CD14-positive monocyte (primary cell): ENCODE measurements at regions not wholly inside any gene's neighbourhood (a gene's known extent, or its start where the extent isn't known, plus 50 kb on each side); places are given as distances from the start of the nearest gene placed in this dataset.

Experiments
- DNase-seq, 3 donors: peaks; one replicate each; pipeline ENCODE4 v3.0.0-alpha.2; 2011 to 2022
- H2AFZ ChIP-seq: 2 replicates; pipeline ENCODE4 v1.6.0; 2012; ENCODE audit warnings: mild to moderate bottlenecking, low read depth, low read length, inconsistent platforms; ENCODE audit not compliant: insufficient read depth, poor library complexity, severe bottlenecking
- H3K27ac ChIP-seq, 2 donors: 1 replicate in 1 of 2; 2 replicates in 1 of 2; pipeline ENCODE4 v1.5.1; 2012 to 2013; ENCODE audit warnings: low read length in 2 of 2, control low read depth in 1 of 2, inconsistent platforms in 1 of 2, low read depth in 1 of 2, mild to moderate bottlenecking in 1 of 2
- H3K27me3 ChIP-seq, 2 donors: one replicate each; pipeline versions ENCODE4 v1.6.0 to v1.6.1; 2011 to 2013; ENCODE audit warnings: low read length in 2 of 2; ENCODE audit not compliant: control insufficient read depth in 2 of 2, insufficient read depth in 2 of 2
- H3K36me3 ChIP-seq, 2 donors: replicated peaks in 1 of 2; 1 replicate in 1 of 2; 2 replicates in 1 of 2; pipeline versions ENCODE4 v1.5.1 to v1.6.1; 2012 to 2013; ENCODE audit warnings: low read length in 2 of 2, control low read depth in 1 of 2, inconsistent platforms in 1 of 2, mild to moderate bottlenecking in 1 of 2; ENCODE audit not compliant: insufficient read depth in 2 of 2, control insufficient read depth in 1 of 2
- H3K4me1 ChIP-seq, 2 donors: 1 replicate in 1 of 2; 2 replicates in 1 of 2; pipeline versions ENCODE4 v1.5.1 to v1.6.1; 2012 to 2013; ENCODE audit warnings: low read length in 2 of 2, control low read depth in 1 of 2, inconsistent platforms in 1 of 2, mild to moderate bottlenecking in 1 of 2, moderate library complexity in 1 of 2; ENCODE audit not compliant: insufficient read depth in 2 of 2, control insufficient read depth in 1 of 2
- H3K4me2 ChIP-seq: replicated peaks from 2 replicates; pipeline ENCODE3; 2012; ENCODE audit warnings: low read length, moderate library complexity, mild to moderate bottlenecking; ENCODE audit not compliant: poor library complexity, severe bottlenecking; ENCODE audit errors: extremely low read depth
- H3K4me3 ChIP-seq, 3 experiments: fragments of 200-600 bp in 1 of 3; sonication (generic) in 1 of 3; replicated peaks in 1 of 3; 1 replicate in 2 of 3; 2 replicates in 1 of 3; pipeline ENCODE4 v1.5.1; 2011 to 2013; ENCODE audit warnings: low read length in 3 of 3, mild to moderate bottlenecking in 3 of 3, control low read depth in 2 of 3, low read depth in 2 of 3, inconsistent platforms in 1 of 3, moderate library complexity in 1 of 3
- H3K79me2 ChIP-seq: 2 replicates; pipeline ENCODE4 v1.6.0; 2012; ENCODE audit warnings: mild to moderate bottlenecking, control low read depth, inconsistent platforms, low read length, moderate library complexity; ENCODE audit not compliant: insufficient read depth
- H3K9ac ChIP-seq: 2 replicates; pipeline ENCODE4 v1.6.0; 2017; ENCODE audit warnings: low read length, mild to moderate bottlenecking; ENCODE audit not compliant: insufficient read depth, poor library complexity, severe bottlenecking
- H3K9me3 ChIP-seq, 2 donors: replicated peaks in 1 of 2; 1 replicate in 1 of 2; 2 replicates in 1 of 2; pipeline versions ENCODE4 v1.5.1 to v1.6.1; 2012 to 2013; ENCODE audit warnings: low read length in 2 of 2, control low read depth in 1 of 2; ENCODE audit not compliant: control insufficient read depth in 1 of 2, insufficient read depth in 1 of 2
- H4K20me1 ChIP-seq: 2 replicates; pipeline ENCODE4 v1.6.0; 2012; ENCODE audit warnings: mild to moderate bottlenecking, low read length, control low read depth, moderate library complexity; ENCODE audit not compliant: insufficient read depth
- H3K27ac Mint-ChIP-seq, 7 donors: one replicate each; pipeline ENCODE4 v1.8.0; 2020; ENCODE audit warnings: mild to moderate bottlenecking in 7 of 7, mixed read lengths in 7 of 7, moderate library complexity in 6 of 7, inconsistent platforms in 2 of 7
- H3K27me3 Mint-ChIP-seq, 3 donors: one replicate each; pipeline ENCODE4 v1.8.0; 2021 to 2022; ENCODE audit warnings: low read depth in 3 of 3, mild to moderate bottlenecking in 3 of 3, mixed read lengths in 3 of 3, moderate library complexity in 3 of 3, inconsistent platforms in 1 of 3
- H3K36me3 Mint-ChIP-seq, 2 donors: one replicate each; pipeline ENCODE4 v1.8.0; 2020; ENCODE audit warnings: mixed read lengths in 2 of 2, inconsistent platforms in 1 of 2, mild to moderate bottlenecking in 1 of 2
- H3K4me1 Mint-ChIP-seq: one replicate; pipeline ENCODE4 v1.8.0; 2020; ENCODE audit warnings: mild to moderate bottlenecking, mixed read lengths
- H3K4me3 Mint-ChIP-seq, 2 donors: one replicate each; pipeline ENCODE4 v1.8.0; 2020; ENCODE audit warnings: mild to moderate bottlenecking in 2 of 2, mixed read lengths in 2 of 2, moderate library complexity in 1 of 2
- H3K9me3 Mint-ChIP-seq, 7 donors: one replicate each; pipeline ENCODE4 v1.8.0; 2020 to 2022; ENCODE audit warnings: mixed read lengths in 7 of 7, mild to moderate bottlenecking in 6 of 7, moderate library complexity in 6 of 7, inconsistent platforms in 2 of 7
- CTCF ChIP-seq: fragments of 200-600 bp; IDR thresholded peaks from one replicate; pipeline ENCODE4 v1.8.0; 2022; ENCODE audit warnings: antibody characterized with exemption, mild to moderate bottlenecking
- WGBS: methylation state at CpG from one replicate; pipeline ENCODE4 v1.1.5; 2013; ENCODE audit warnings: missing lambda C conversion rate; ENCODE audit not compliant: insufficient coverage; 5-methylcytosine and 5-hydroxymethylcytosine counted together
- intact Hi-C, 2 donors: fragments of 100-400 bp; cut with micrococcal nuclease; formaldehyde crosslinking; loops; one replicate each; pipeline versions ENCODE4 v1.15.0 to v1.15.1; 2023

- Histone ChIP-seq H4K20me1 (no peaks in the 10 kb centered on the region), H2AFZ (no peak overlapping the region), H3K79me2 (no peaks in the 10 kb centered on the region), H3K4me3 (no peak overlapping the region), H3K9me3 (no peaks in the 10 kb centered on the region), H3K4me2 (no peak overlapping the region), H3K9ac (no peak overlapping the region), H3K4me1 (no peaks in the 10 kb centered on the region), H3K36me3 (no peaks in the 10 kb centered on the region), H3K27me3 (no peaks in the 10 kb centered on the region), H3K27ac (no peak overlapping the region)
- Mint-ChIP-seq H3K4me1 (no peaks in the 10 kb centered on the region), H3K27me3 (no peaks in the 10 kb centered on the region), H3K27ac (no peak overlapping the region), H3K36me3 (no peaks in the 10 kb centered on the region), H3K4me3 (no peak overlapping the region), H3K9me3 (no peaks in the 10 kb centered on the region)
- WGBS, result no CpG with 5 or more reads among the region's 2 CpGs
- no peak for TF ChIP-seq CTCF
- intact Hi-C loops, result no loop called here
- no peak for DNase-seq
Measured at GRCh38 chr7:119395024-119395423, 878.0 kb upstream of the KCND2 start.

- no peak overlapping the region for H3K27ac Mint-ChIP-seq
- intact Hi-C loops, result no loop called here
- 44% methylated on average over 2 of the region's 2 CpGs for WGBS
- no peaks in the 10 kb centered on the region for H3K27me3 Mint-ChIP-seq
- Histone ChIP-seq H3K36me3 (no peaks in the 10 kb centered on the region), H3K79me2 (no peaks in the 10 kb centered on the region), H3K9ac (no peak overlapping the region), H3K4me1 (no peaks in the 10 kb centered on the region), H3K27ac (no peak overlapping the region), H3K27me3 (no peaks in the 10 kb centered on the region), H3K9me3 (no peaks in the 10 kb centered on the region), H3K4me3 (no peak overlapping the region), H2AFZ (no peak overlapping the region), H3K4me2 (no peak overlapping the region), H4K20me1 (no peaks in the 10 kb centered on the region)
- no peak for DNase-seq
- TF ChIP-seq CTCF, result no peak
- H3K4me1 Mint-ChIP-seq, result no peaks in the 10 kb centered on the region
- no peaks in the 10 kb centered on the region for H3K36me3 Mint-ChIP-seq
- no peak overlapping the region for H3K4me3 Mint-ChIP-seq
- no peaks in the 10 kb centered on the region for H3K9me3 Mint-ChIP-seq
Measured at GRCh38 chr7:119397156-119397555, 875.8 kb upstream of the KCND2 start.
